GM12864 (cell line): ENCODE measurements at regions not wholly inside any gene's neighbourhood (a gene's known extent, or its start where the extent isn't known, plus 50 kb on each side); places are given as distances from the start of the nearest gene placed in this dataset.

Source experiments
- DNase-seq: peaks from one replicate; pipeline ENCODE4 v3.0.0-alpha.2; 2011; ENCODE audit warnings: low read depth
- H3K4me3 ChIP-seq: 2 replicates; pipeline ENCODE4 v1.5.1; 2011; ENCODE audit warnings: mild to moderate bottlenecking, low read depth, low read length, control low read depth
- TF ChIP-seq, protein P1 (sequence below): IDR thresholded peaks from 2 replicates; pipeline ENCODE4 v1.5.1; 2011; ENCODE audit warnings: low read depth, mild to moderate bottlenecking, moderate library complexity, low read length, control low read depth, inconsistent platforms; ENCODE audit errors: missing control alignments

DNA sequence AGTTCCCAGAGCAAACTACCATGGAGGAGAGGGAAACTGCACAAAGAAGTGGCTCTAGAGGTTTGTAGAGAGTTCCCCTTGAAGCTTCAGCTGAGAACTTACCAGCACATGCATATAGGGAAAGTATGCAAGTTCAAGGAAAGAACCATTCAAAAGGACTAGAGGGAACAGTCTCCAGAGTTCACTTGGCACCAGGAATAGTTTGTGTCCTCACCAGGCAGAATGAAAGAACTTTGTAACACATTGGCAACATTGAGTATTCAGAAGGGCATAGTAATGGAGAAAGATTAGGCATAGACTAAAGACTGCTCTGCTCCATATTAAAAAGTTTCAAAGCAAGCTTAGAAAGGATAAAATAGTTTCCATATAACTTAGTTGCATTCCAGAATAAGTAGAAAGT, 155.4 kb upstream of the TOM1L1 start:
- DNase-seq = no peak
- TF ChIP-seq, protein P1, sequence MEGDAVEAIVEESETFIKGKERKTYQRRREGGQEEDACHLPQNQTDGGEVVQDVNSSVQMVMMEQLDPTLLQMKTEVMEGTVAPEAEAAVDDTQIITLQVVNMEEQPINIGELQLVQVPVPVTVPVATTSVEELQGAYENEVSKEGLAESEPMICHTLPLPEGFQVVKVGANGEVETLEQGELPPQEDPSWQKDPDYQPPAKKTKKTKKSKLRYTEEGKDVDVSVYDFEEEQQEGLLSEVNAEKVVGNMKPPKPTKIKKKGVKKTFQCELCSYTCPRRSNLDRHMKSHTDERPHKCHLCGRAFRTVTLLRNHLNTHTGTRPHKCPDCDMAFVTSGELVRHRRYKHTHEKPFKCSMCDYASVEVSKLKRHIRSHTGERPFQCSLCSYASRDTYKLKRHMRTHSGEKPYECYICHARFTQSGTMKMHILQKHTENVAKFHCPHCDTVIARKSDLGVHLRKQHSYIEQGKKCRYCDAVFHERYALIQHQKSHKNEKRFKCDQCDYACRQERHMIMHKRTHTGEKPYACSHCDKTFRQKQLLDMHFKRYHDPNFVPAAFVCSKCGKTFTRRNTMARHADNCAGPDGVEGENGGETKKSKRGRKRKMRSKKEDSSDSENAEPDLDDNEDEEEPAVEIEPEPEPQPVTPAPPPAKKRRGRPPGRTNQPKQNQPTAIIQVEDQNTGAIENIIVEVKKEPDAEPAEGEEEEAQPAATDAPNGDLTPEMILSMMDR = no peak

DNA sequence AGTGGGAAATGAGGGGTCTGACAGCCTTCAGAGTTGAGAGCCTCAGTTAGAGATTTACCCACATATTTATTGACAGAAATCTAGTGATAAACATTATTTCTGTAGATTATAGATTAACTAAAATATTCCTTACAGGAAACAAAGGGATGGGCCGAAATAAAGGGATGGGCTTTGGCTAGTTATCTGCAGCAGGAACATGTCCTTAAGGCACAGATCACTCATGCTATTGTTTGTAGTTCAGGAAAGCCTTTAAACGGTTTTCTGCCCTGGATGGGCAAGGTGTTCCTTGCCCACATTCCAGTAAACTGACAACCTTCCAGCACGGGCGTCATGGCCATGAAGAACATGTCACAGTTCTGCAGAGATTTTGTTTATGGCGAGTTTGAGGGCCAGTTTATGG, 154.8 kb upstream of the TOM1L1 start:
- H3K4me3 ChIP-seq = no peak overlapping the region
- DNase-seq = no peak
- TF ChIP-seq, protein P1 = no peak

More for the DNA sequence above, 155.4 kb upstream of the TOM1L1 start:
- no peak overlapping the region for H3K4me3 ChIP-seq

DNA sequence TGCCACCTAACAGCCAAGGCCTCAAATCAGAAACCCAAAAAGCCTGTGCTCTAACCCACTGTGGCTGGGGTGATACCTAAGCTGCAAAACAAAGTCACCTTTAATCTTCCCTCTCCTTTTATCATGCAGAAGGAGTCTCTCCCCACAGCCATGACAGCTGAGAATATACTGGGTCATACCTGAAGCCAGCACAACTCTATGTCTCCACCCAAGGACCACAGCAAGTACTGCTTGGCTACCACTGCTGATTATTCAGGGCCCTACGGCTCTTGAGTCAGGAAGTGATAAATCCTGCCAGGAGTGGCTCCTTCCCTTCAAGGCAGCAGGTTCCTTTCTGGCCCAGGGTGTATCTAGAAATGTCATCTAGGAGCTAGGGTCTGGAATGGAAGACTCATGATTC, 151.5 kb upstream of the TOM1L1 start:
- TF ChIP-seq, protein P1 = no peak
- H3K4me3 ChIP-seq = no peak overlapping the region
- no peak for DNase-seq

DNA sequence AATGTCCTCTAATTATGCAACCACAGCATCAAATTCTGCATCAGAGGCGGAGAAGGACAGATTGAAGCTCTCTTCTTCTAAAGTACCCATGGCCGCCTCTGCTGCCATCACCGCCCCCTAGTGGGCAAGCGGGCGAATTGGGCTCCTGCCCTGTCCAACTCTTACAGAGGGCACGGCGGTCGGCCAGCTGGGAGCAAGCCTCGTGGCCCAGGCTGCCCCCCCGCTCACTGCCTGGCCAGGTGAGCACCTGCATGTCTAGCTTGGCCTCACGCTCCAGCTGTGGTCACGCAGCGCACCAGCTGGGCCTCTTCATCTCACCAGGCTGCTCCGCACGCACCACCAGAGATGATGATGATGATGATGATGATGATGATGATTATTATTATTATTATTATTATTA, 146.1 kb upstream of the TOM1L1 start:
- no peak for DNase-seq
- TF ChIP-seq, protein P1 = peak; percentile 58
- H3K4me3 ChIP-seq = no peak overlapping the region

DNA sequence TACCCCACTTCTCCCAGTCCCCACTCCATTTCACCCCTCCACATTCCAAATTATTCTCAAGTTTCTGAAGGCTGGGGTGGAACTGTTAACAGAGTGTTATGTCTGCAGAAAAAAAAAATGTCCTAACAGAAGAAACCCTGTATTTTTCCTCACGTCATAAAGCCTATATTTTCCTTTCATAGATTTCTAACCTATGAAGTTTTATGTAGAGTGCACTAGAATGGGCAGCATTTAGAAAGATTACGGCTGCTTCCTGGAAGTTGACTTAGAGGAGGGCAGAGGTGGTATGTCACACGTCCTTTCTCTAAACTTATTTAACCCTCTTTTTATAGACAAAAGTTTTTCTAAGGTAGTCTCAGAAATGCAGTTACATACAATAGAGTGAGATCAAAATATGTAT, 139.8 kb upstream of the TOM1L1 start:
- TF ChIP-seq, protein P1 = no peak

DNA sequence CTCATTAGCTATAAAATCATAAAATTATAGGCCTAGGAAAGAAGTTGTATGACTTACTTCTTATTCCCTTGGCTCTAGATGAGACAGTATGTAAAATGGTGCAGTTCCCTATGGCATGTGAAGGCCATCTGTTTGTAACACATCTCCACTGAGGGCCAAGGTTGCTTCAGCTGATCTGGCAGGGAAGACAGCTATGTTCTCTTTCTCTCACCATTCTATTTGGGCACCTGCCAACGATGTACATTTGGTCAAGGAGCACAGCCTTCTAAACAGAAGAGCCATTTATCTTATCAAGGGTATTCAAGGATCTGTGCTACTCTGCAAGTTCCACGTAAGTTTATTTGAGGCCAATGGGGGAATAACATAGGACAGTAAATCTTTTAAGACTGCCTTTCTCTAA, 129.8 kb upstream of the TOM1L1 start:
- TF ChIP-seq, protein P1 = no peak
- DNase-seq = no peak
- no peak overlapping the region for H3K4me3 ChIP-seq

More for the DNA sequence above, 139.8 kb upstream of the TOM1L1 start:
- no peak for DNase-seq
- no peak overlapping the region for H3K4me3 ChIP-seq

DNA sequence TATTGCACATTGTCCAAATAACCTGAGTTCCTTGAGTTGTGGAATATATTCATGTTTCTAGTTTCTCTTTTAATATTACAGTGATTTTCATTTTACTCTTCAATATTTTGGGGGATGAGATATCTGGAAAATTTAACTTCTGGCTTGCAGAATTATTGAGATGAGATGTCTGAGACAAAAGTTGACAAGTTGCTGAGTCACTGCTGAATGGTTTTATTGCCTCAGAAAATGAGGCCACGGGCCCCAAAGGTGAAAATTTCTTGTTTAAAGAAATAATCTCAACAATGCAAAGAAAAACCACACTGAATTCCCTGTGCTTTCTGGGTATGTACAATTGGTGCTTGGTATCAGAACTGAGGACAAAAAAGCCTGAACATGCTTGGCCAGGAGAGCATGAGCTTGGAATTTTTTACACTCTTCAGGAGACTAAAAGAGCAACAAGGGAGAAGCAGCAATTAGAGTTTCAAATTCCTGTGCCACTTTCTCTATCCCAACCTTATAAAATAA, 129.2 kb upstream of the TOM1L1 start:
- TF ChIP-seq, protein P1 = no peak
- DNase-seq = no peak
- H3K4me3 ChIP-seq = no peak overlapping the region
